SK-N-MC (cell line): ENCODE measurements at regions not wholly inside any gene's neighbourhood (a gene's known extent, or its start where the extent isn't known, plus 50 kb on each side); places are given as distances from the start of the nearest gene placed in this dataset.

Experiments used
- DNase-seq: peaks from one replicate; pipeline ENCODE4 v3.0.0-alpha.2; 2011; ENCODE audit warnings: low read depth, low spot score
- H3K27ac ChIP-seq: fragments of 200-600 bp; sonication (generic); 2 replicates; pipeline ENCODE4 v1.5.1; 2016; ENCODE audit warnings: mixed run types
- H3K36me3 ChIP-seq: fragments of 200-600 bp; sonication (generic); 2 replicates; pipeline ENCODE4 v1.6.1; 2017; ENCODE audit warnings: antibody characterized with exemption, low read length, mixed read lengths; ENCODE audit not compliant: insufficient read depth
- H3K4me3 ChIP-seq: fragments of 200-600 bp; sonication (generic); 2 replicates; pipeline ENCODE4 v1.5.1; 2016
- H3K9ac ChIP-seq: fragments of 200-600 bp; sonication (generic); 2 replicates; pipeline ENCODE4 v1.8.0; 2017; ENCODE audit warnings: mixed run types, mixed read lengths; ENCODE audit not compliant: insufficient read length
- H3K9me3 ChIP-seq: fragments of 200-600 bp; sonication (generic); 2 replicates; pipeline ENCODE4 v1.6.1; 2017; ENCODE audit warnings: low read depth, mild to moderate bottlenecking, antibody characterized with exemption, low read length, moderate library complexity, mixed read lengths
- EZH2 ChIP-seq: fragments of 200-600 bp; sonication (generic); IDR thresholded peaks from one replicate; pipeline ENCODE4 v1.6.1; 2017; ENCODE audit warnings: antibody characterized with exemption
- FOXP2 ChIP-seq: optimal IDR thresholded peaks from 2 replicates; pipeline ENCODE3; 2011; ENCODE audit warnings: mild to moderate bottlenecking, moderate library complexity; ENCODE audit not compliant: insufficient read depth; ENCODE audit errors: extremely low read length, control extremely low read depth
- POLR2AphosphoS5 ChIP-seq: IDR thresholded peaks from 2 replicates; pipeline ENCODE4 v1.6.1; 2012; ENCODE audit warnings: mild to moderate bottlenecking, low read depth, low read length, borderline replicate concordance

DNA sequence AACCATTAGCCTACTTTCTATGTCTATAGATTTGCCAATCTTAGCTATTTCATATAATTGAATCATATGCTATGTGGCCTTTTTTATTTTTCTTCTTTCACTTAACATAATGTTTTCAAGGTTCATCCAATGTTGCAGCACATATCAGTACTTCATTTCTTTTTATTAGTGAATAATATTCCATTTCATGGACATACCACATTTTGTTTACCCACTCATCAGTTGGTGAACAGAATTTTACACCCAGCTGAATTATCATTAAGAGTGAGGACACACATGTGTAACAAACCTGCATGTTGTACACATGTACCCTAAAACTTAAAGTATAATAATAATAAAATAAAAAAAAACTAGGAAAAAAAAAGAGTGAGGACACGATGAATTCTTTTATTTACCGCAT, 81.7 kb upstream of the C3orf80 start:
- no peak overlapping the region for H3K27ac ChIP-seq
- no peak for DNase-seq
- no peak overlapping the region for H3K4me3 ChIP-seq
- no peaks in the 10 kb centered on the region for H3K36me3 ChIP-seq
- TF ChIP-seq POLR2AphosphoS5 = no peak
- TF ChIP-seq FOXP2 = no peak
- no peak for TF ChIP-seq EZH2
- no peaks in the 10 kb centered on the region for H3K9me3 ChIP-seq
- H3K9ac ChIP-seq = no peak overlapping the region

DNA sequence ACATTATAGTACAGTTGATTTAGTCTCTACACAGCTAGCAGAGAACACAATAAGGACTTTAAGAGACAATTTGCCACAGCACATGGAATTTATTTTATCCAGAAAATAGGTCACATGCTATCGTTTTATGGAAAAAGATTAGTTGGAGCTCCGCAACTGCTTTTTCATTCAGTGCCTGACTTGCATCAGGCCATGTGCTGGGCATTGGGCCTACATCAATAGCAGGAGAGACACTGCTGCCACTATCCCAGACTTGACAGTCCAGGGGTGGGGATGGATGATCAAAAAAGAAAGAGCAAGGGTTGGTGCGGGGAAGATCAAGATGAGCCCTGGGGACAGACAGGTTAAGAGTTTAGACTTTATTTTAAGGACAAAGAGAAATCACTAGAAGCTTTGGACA, 75.2 kb upstream of the C3orf80 start:
- no peak for DNase-seq

DNA sequence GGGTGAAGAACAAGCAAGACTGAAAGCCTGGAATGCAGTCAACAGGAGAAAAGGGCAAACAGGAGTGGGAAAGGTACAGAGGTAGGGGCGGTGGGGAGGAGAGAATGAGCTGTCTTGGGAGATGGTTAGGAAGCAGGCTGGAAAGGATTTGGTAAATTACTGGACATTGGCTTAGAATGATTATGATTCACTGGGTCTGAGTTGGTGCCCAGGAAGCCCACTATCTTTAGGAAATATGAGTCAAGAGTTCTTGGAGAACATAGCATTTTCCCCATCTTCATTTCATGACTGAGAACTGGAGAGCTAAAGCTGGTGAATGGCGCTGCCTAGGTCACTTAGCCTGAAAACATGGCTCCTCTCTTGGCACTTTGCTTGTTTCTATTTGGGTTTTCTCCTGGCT, 74.7 kb upstream of the C3orf80 start:
- no peaks in the 10 kb centered on the region for H3K36me3 ChIP-seq
- H3K27ac ChIP-seq = no peak overlapping the region
- H3K9ac ChIP-seq = no peak overlapping the region
- no peaks in the 10 kb centered on the region for H3K9me3 ChIP-seq
- DNase-seq = no peak
- TF ChIP-seq FOXP2 (no peak), POLR2AphosphoS5 (no peak), EZH2 (no peak)
- no peak overlapping the region for H3K4me3 ChIP-seq

More for the DNA sequence above, 75.2 kb upstream of the C3orf80 start:
- no peak for TF ChIP-seq EZH2
- H3K9me3 ChIP-seq = no peaks in the 10 kb centered on the region
- no peak overlapping the region for H3K27ac ChIP-seq
- no peak overlapping the region for H3K4me3 ChIP-seq
- H3K9ac ChIP-seq = no peak overlapping the region
- H3K36me3 ChIP-seq = no peaks in the 10 kb centered on the region

DNA sequence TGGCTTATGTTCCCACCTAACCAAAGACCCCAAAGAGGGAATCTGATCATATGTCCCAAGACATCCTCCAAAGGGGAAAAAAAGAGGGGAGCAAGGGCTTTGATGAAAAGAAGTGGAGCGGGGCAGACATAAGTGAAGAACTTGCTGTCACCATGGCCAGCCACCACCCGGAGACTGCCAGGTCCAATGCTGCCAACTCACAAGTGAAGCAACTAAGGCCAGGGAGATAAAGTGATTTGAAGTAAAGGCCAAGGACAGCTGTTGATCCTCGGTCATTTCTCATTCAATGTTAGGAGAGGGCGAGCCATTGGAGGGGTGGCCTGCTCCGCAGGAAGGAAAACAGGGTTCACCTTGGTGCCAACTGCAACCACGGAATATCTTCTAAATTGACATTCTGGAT, 72.6 kb upstream of the C3orf80 start:
- DNase-seq = no peak
- H3K9ac ChIP-seq = no peak overlapping the region
- H3K27ac ChIP-seq = no peak overlapping the region
- TF ChIP-seq POLR2AphosphoS5 (no peak), EZH2 (no peak), FOXP2 (no peak)
- no peaks in the 10 kb centered on the region for H3K36me3 ChIP-seq
- no peaks in the 10 kb centered on the region for H3K9me3 ChIP-seq
- H3K4me3 ChIP-seq = no peak overlapping the region

DNA sequence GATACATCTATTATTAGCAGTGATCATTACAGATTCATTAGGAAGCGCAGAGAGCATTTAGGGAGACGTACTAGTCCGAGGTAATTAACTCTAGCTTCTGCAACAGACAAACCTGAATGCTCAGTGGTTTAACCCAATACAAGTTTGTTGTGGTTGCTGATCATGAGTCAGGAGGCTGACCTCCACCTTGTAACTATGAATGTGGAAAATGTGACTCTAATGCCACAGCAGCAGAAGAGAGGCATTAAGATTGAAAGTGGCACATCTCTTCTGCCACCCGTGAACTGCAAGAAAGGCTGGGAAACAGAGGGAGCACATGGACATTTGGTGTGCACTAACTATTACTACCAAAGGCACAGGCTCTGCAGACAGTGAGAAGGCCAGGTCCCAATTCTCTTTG, 71.2 kb upstream of the C3orf80 start:
- DNase-seq = no peak

DNA sequence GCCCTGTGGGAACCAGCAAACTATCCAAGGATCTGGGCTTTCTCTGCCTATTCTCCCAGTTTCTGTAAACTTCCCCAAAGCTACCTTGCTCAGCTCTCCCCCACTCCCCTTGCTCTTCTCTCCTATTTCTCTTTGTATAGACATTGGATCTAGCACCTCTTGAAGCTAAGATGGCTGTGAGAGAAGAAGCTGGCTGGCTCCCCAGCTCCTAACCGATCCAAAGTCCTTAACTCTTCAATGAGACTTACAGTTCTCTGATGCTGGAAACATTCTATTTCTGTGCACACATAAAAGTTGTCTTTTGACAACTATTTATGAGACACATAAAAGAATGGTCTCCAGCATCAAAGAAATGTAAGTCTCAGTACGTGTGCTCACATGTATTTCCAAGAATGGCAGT, 70.6 kb upstream of the C3orf80 start:
- Histone ChIP-seq H3K4me3 (no peak overlapping the region), H3K9me3 (no peaks in the 10 kb centered on the region), H3K9ac (no peak overlapping the region), H3K27ac (no peak overlapping the region), H3K36me3 (no peaks in the 10 kb centered on the region)
- DNase-seq = no peak
- no peak for TF ChIP-seq EZH2
- TF ChIP-seq FOXP2 = no peak
- no peak for TF ChIP-seq POLR2AphosphoS5

More for the DNA sequence above, 71.2 kb upstream of the C3orf80 start:
- H3K9ac ChIP-seq = no peak overlapping the region
- TF ChIP-seq POLR2AphosphoS5 (no peak), FOXP2 (no peak), EZH2 (no peak)
- no peaks in the 10 kb centered on the region for H3K9me3 ChIP-seq
- H3K36me3 ChIP-seq = no peaks in the 10 kb centered on the region
- H3K4me3 ChIP-seq = no peak overlapping the region
- no peak overlapping the region for H3K27ac ChIP-seq

DNA sequence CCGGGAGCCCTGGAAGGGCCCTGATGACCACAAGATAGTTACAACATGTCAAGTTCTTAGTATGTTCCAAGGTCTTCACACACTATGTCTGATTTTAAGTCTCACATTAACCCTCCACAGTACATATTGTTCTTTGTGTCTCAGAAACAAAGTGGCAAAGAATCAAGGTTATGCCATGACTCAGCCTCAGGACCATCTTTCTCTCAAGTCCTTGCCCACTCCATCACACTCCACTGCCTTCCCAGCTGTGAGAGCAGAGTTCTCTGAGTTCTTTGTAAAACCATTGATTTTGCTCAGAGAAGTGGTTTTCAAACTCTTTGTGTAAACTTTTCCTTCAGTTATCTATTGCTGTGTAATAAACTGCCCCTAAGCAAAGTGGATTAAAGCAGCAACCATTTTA, 67.9 kb upstream of the C3orf80 start:
- H3K27ac ChIP-seq = no peak overlapping the region
- DNase-seq = no peak
- no peaks in the 10 kb centered on the region for H3K36me3 ChIP-seq
- TF ChIP-seq POLR2AphosphoS5 (no peak), FOXP2 (no peak), EZH2 (no peak)
- H3K9me3 ChIP-seq = no peaks in the 10 kb centered on the region
- H3K9ac ChIP-seq = no peak overlapping the region
- no peak overlapping the region for H3K4me3 ChIP-seq

- Histone ChIP-seq H3K27ac (no peak overlapping the region), H3K4me3 (no peak overlapping the region), H3K36me3 (no peaks in the 10 kb centered on the region), H3K9me3 (no peaks in the 10 kb centered on the region), H3K9ac (no peak overlapping the region)
- TF ChIP-seq POLR2AphosphoS5 = no peak
- TF ChIP-seq EZH2 = no peak
- TF ChIP-seq FOXP2 = no peak
- DNase-seq = no peak
These were observed 65.9 kb upstream of the C3orf80 start for GRCh38 chr3:160159341-160159740.

GRCh38 chr3:160159806-160160205, 65.4 kb upstream of the C3orf80 start:
- Histone ChIP-seq H3K9me3 (no peaks in the 10 kb centered on the region), H3K36me3 (no peaks in the 10 kb centered on the region), H3K27ac (no peak overlapping the region), H3K9ac (no peak overlapping the region), H3K4me3 (no peak overlapping the region)
- no peak for DNase-seq
- no peak for TF ChIP-seq POLR2AphosphoS5
- no peak for TF ChIP-seq FOXP2
- no peak for TF ChIP-seq EZH2

DNA sequence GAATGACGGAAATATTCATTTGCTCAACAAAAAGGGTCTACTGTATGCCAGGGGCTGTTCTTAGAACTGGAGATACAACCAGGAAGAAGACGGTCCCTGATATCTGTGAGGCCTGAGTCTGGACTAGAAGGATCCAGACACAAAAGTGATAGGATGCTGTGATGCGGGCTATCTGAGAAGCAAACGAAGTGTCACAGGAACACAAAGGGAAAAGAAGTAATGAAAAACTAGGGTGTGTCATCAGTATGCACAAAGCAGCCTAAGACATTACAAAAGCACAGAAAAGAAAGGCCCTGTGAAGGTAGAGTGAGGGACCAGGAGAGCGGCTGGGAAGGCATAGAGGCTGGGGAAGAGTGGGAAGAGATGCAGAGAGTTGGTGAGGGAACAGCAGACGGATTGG, 63.3 kb upstream of the C3orf80 start:
- H3K9me3 ChIP-seq = no peaks in the 10 kb centered on the region
- no peak overlapping the region for H3K9ac ChIP-seq
- H3K27ac ChIP-seq = no peak overlapping the region
- no peak for TF ChIP-seq POLR2AphosphoS5
- TF ChIP-seq EZH2 = no peak
- no peak for TF ChIP-seq FOXP2
- no peak for DNase-seq
- no peaks in the 10 kb centered on the region for H3K36me3 ChIP-seq
- H3K4me3 ChIP-seq = no peak overlapping the region
